H1 (cell line): ENCODE measurements at regions not wholly inside any gene's neighbourhood (a gene's known extent, or its start where the extent isn't known, plus 50 kb on each side); places are given as distances from the start of the nearest gene placed in this dataset.

Source experiments
- CEBPB ChIP-seq: IDR thresholded peaks from 2 replicates; pipeline ENCODE4 v1.6.1; 2012; ENCODE audit warnings: low read depth, low read length
- GABPA ChIP-seq: IDR thresholded peaks from 2 replicates; pipeline ENCODE4 v1.6.1; 2011; ENCODE audit warnings: mild to moderate bottlenecking, low read length, moderate library complexity, borderline replicate concordance; ENCODE audit not compliant: insufficient read depth
- GTF2F1 ChIP-seq: IDR thresholded peaks from 2 replicates; pipeline ENCODE4 v1.6.1; 2012; ENCODE audit warnings: low read depth, low read length, improper control_type of control experiment, borderline replicate concordance
- HDAC2 ChIP-seq, 2 experiments: fragments of 300-600 bp in 1 of 2; sonication (generic) in 1 of 2; IDR thresholded peaks; 2 replicates each; pipeline ENCODE4 v1.6.1; 2011 to 2012; ENCODE audit warnings: low read depth in 2 of 2, low read length in 2 of 2, mild to moderate bottlenecking in 2 of 2, moderate library complexity in 2 of 2, borderline replicate concordance in 1 of 2, inconsistent platforms in 1 of 2
- SIX5 ChIP-seq: IDR thresholded peaks from 2 replicates; pipeline ENCODE4 v1.6.1; 2011; ENCODE audit warnings: mild to moderate bottlenecking, low read depth, low read length
- TAF1 ChIP-seq: IDR thresholded peaks from 2 replicates; pipeline ENCODE4 v1.6.1; 2011; ENCODE audit warnings: mild to moderate bottlenecking, low read depth, low read length

GRCh38 chr6:215335-216034, 76.8 kb upstream of the DUSP22 start (continued):
- TF ChIP-seq GABPA (no peak), CEBPB (no peak), SIX5 (no peak), GTF2F1 (no peak), TAF1 (no peak), HDAC2 (IDR thresholded peaks at IDR 0.05; ENCODE audit: borderline replicate concordance in 1 of 2, low read depth in 2 of 2, low read length in 2 of 2) (no peak)
